Colonic mucosa (tissue), 4 donors: ENCODE measurements at regions not wholly inside any gene's neighbourhood (a gene's known extent, or its start where the extent isn't known, plus 50 kb on each side); places are given as distances from the start of the nearest gene placed in this dataset.

Experiments used
- DNase-seq: peaks from one replicate; pipeline ENCODE4 v3.0.0-alpha.2; 2020
- H3K27ac ChIP-seq: fragments of 200-600 bp; one replicate; pipeline ENCODE4 v1.8.0; 2021
- H3K27me3 ChIP-seq: fragments of 200-600 bp; one replicate; pipeline ENCODE4 v1.8.0; 2021
- H3K36me3 ChIP-seq: fragments of 200-600 bp; one replicate; pipeline ENCODE4 v1.8.0; 2021
- H3K4me1 ChIP-seq: fragments of 200-600 bp; one replicate; pipeline ENCODE4 v1.8.0; 2021; ENCODE audit warnings: mild to moderate bottlenecking
- H3K4me3 ChIP-seq: fragments of 200-600 bp; one replicate; pipeline ENCODE4 v1.8.0; 2021
- H3K9ac ChIP-seq, 2 donors: one replicate each; pipeline ENCODE4 v1.7.0; 2013; ENCODE audit warnings: control low read depth in 2 of 2, low read depth in 2 of 2, low read length in 2 of 2
- H3K9me3 ChIP-seq: fragments of 200-600 bp; one replicate; pipeline ENCODE4 v1.8.0; 2021
- CTCF ChIP-seq: fragments of 200-600 bp; IDR thresholded peaks from one replicate; pipeline ENCODE4 v1.8.0; 2022; ENCODE audit warnings: antibody characterized with exemption, mild to moderate bottlenecking
- intact Hi-C: fragments of 100-400 bp; cut with DNase I; formaldehyde crosslinking; loops from one replicate; pipeline ENCODE4 v1.14.1; 2022
- donor health status: healthy.
- donor health status: DM: no; HTN: no; CAD: no.
- donor health status: DM: no; HTN: no; CAD: no.

DNA sequence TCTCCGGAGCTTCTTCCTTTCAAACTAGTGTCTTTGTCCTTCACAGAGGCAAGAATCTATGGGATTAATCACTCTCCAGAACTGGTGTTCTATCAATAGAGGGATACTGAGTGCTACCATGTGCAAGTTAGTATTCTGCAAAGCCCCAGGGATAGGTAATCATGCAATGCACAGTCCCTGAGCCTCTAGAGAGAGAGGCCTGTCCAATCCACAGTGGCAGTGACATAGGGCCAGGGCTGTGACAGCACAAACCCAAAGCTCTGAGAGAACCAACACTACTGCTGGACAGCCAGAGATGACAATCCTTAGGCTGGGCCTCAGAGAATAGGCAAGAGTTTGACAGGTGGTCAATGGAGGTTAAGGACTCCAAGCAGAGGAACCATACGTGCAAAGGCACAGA lies 66.8 kb upstream of the USP47 start:
- intact Hi-C loops, result loop anchor here (10.0 kb wide), 1 partner anchor 840 kb away; no protein-coding TSS in a partner anchor
- no peak overlapping the region for H3K27ac ChIP-seq
- DNase-seq, result no peak
- TF ChIP-seq CTCF, result no peak
- H3K4me3 ChIP-seq, result no peak overlapping the region
- H3K4me1 ChIP-seq, result no peaks in the 10 kb centered on the region
- H3K36me3 ChIP-seq, result no peaks in the 10 kb centered on the region
- H3K9ac ChIP-seq, result no peak overlapping the region
- no peaks in the 10 kb centered on the region for H3K9me3 ChIP-seq
- no peaks in the 10 kb centered on the region for H3K27me3 ChIP-seq

- H3K4me3 ChIP-seq, result no peak overlapping the region
- intact Hi-C loops, result loop anchor here (10.0 kb wide), 1 partner anchor 838 kb away; no protein-coding TSS in a partner anchor
- no peak for DNase-seq
Measured at GRCh38 chr11:11772865-11773515, 68.8 kb upstream of the USP47 start.

DNA sequence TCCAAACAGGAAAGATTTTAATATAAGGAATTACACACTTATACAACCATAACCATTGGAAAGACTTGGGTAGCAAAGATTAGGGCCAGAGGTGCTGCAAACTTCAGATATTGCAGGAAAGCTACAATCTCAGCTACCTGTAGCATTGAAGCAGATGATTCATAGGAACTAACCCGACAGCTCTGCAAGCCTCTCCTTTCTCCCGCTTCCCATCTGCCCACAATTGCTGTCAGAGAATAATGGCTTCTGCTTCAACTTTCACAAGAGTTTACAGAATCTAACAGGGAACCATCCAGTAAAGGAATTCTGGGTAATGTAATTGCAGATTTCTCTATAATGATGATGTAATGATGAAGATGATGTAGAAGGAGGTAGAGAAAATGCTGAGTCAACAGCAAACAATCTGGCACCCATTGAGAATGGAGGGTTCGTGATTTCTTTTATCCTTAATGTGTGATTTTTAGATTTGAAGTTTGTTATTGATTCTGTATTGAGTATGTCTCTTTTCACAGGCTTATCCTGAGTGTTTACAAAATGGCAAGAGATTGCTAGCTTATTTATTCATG lies 70.8 kb upstream of the USP47 start:
- Histone ChIP-seq H3K27me3 (no peaks in the 10 kb centered on the region), H3K4me1 (no peaks in the 10 kb centered on the region), H3K9me3 (no peaks in the 10 kb centered on the region), H3K36me3 (no peaks in the 10 kb centered on the region), H3K4me3 (no peak overlapping the region), H3K27ac (no peak overlapping the region), H3K9ac (no peak overlapping the region)
- intact Hi-C loops, result loop anchor here (10.0 kb wide), 1 partner anchor 836 kb away; no protein-coding TSS in a partner anchor
- DNase-seq, result no peak
- TF ChIP-seq CTCF, result no peak

More at GRCh38 chr11:11772865-11773515, 68.8 kb upstream of the USP47 start:
- no peak overlapping the region for H3K9ac ChIP-seq
- no peak for TF ChIP-seq CTCF
- no peaks in the 10 kb centered on the region for H3K27me3 ChIP-seq
- no peak overlapping the region for H3K27ac ChIP-seq
- H3K9me3 ChIP-seq, result no peaks in the 10 kb centered on the region
- no peaks in the 10 kb centered on the region for H3K36me3 ChIP-seq
- H3K4me1 ChIP-seq, result no peaks in the 10 kb centered on the region

DNA sequence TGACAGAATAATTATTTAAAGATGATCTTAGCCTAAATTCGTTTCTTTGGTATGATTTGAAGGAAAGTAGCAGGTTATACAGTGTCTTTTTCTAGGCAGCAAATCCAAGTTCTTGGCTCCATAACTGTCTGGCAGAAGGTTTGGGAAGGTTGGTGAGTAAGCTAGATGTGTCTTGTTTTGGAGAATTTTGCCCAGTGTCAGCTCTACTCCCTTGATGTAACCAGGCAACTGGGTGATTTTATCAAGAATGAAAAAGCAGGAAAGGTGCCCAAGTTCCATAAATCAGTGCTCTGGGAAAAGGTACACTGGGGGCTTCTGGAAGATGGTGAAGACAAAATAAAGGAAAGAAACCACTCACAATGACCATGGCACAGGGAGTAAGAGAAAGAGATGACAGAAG lies 71.5 kb upstream of the USP47 start:
- Histone ChIP-seq H3K4me3 (no peak overlapping the region), H3K36me3 (no peaks in the 10 kb centered on the region), H3K9me3 (no peaks in the 10 kb centered on the region), H3K4me1 (no peaks in the 10 kb centered on the region), H3K27ac (no peak overlapping the region), H3K27me3 (no peaks in the 10 kb centered on the region), H3K9ac (no peak overlapping the region)
- no peak for DNase-seq
- no peak for TF ChIP-seq CTCF
- intact Hi-C loops, result loop anchor here (10.0 kb wide), 1 partner anchor 835 kb away; no protein-coding TSS in a partner anchor

DNA sequence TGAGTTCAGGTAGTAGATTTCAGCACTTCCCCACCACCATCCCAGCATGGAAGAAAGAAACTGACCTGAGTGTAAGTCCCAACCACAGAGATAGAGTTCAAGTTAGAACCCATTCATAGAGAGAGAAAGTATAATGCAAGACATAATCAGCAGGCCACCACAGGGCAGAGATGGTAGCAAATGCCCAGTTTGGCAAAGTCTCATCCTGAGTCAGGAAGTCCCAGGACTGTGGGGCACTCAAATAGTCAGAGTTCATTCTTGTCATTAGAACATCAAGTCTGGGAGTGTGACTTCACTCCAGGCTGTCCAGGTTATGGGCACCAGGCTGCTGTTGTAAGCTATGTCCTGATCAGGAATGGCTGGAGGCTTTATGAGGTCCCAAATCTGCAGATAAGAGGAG lies 72.0 kb upstream of the USP47 start:
- Histone ChIP-seq H3K27ac (no peak overlapping the region), H3K9me3 (no peaks in the 10 kb centered on the region), H3K27me3 (no peaks in the 10 kb centered on the region), H3K4me3 (no peak overlapping the region), H3K36me3 (no peaks in the 10 kb centered on the region), H3K9ac (no peak overlapping the region), H3K4me1 (no peaks in the 10 kb centered on the region)
- DNase-seq, result no peak
- intact Hi-C loops, result loop anchor here (10.0 kb wide), 1 partner anchor 835 kb away; no protein-coding TSS in a partner anchor
- no peak for TF ChIP-seq CTCF
